ENCODE measurements at regions not wholly inside any gene's neighbourhood (a gene's known extent, or its start where the extent isn't known, plus 50 kb on each side); places are given as distances from the start of the nearest gene placed in this dataset.

GRCh38 chr3:80283783-80284182 is 516.0 kb upstream of the ROBO1 start:
- TF ChIP-seq CTCF (IDR thresholded peaks at IDR 0.05) (no peak), POLR2A (IDR thresholded peaks at IDR 0.05) (no peak)

All from ovary (tissue), 3 donors.